ENCODE measurements at regions not wholly inside any gene's neighbourhood (a gene's known extent, or its start where the extent isn't known, plus 50 kb on each side); places are given as distances from the start of the nearest gene placed in this dataset.

GRCh38 chr6:77979204-77979603 lies 326.4 kb downstream of the MEI4 start:
- no peak overlapping the region for H3K4me3 ChIP-seq
- no peak overlapping the region for H3K27ac ChIP-seq
- H3K36me3 ChIP-seq (ENCODE audit: insufficient read depth, low read length): no peaks in the 10 kb centered on the region
- DNase-seq (ENCODE audit: low read depth, low spot score): no peak
- no peak overlapping the region for H3K9ac ChIP-seq (ENCODE audit: insufficient read length)
- TF ChIP-seq FOXP2 (optimal IDR thresholded peaks at IDR 0.05; ENCODE audit: control extremely low read depth, extremely low read length, insufficient read depth) (no peak), EZH2 (IDR thresholded peaks at IDR 0.05) (no peak), POLR2AphosphoS5 (IDR thresholded peaks at IDR 0.05; ENCODE audit: borderline replicate concordance, low read depth, low read length) (no peak)
- no peaks in the 10 kb centered on the region for H3K9me3 ChIP-seq (ENCODE audit: low read depth, low read length)

- Histone ChIP-seq H3K27ac (no peak overlapping the region), H3K9ac (ENCODE audit: insufficient read length) (no peak overlapping the region), H3K9me3 (ENCODE audit: low read depth, low read length) (no peaks in the 10 kb centered on the region), H3K4me3 (no peak overlapping the region), H3K36me3 (ENCODE audit: insufficient read depth, low read length) (no peaks in the 10 kb centered on the region)
- no peak for DNase-seq (ENCODE audit: low read depth, low spot score)
- TF ChIP-seq EZH2 (IDR thresholded peaks at IDR 0.05): no peak
- no peak for TF ChIP-seq POLR2AphosphoS5 (IDR thresholded peaks at IDR 0.05; ENCODE audit: borderline replicate concordance, low read depth, low read length)
- TF ChIP-seq FOXP2 (optimal IDR thresholded peaks at IDR 0.05; ENCODE audit: control extremely low read depth, extremely low read length, insufficient read depth): no peak
Observed at GRCh38 chr6:77986380-77987034, 333.7 kb downstream of the MEI4 start.

GRCh38 chr6:77987035-77987384 lies 334.2 kb downstream of the MEI4 start:
- Histone ChIP-seq H3K27ac (no peak overlapping the region), H3K9me3 (ENCODE audit: low read depth, low read length) (no peaks in the 10 kb centered on the region), H3K4me3 (no peak overlapping the region), H3K9ac (ENCODE audit: insufficient read length) (no peak overlapping the region), H3K36me3 (ENCODE audit: insufficient read depth, low read length) (no peaks in the 10 kb centered on the region)
- TF ChIP-seq POLR2AphosphoS5 (IDR thresholded peaks at IDR 0.05; ENCODE audit: borderline replicate concordance, low read depth, low read length) (no peak), FOXP2 (optimal IDR thresholded peaks at IDR 0.05; ENCODE audit: control extremely low read depth, extremely low read length, insufficient read depth) (no peak), EZH2 (IDR thresholded peaks at IDR 0.05) (no peak)
- no peak for DNase-seq (ENCODE audit: low read depth, low spot score)

GRCh38 chr6:78010130-78010529 lies 357.3 kb downstream of the MEI4 start:
- Histone ChIP-seq H3K9ac (ENCODE audit: insufficient read length) (no peak overlapping the region), H3K9me3 (ENCODE audit: low read depth, low read length) (no peaks in the 10 kb centered on the region), H3K27ac (no peak overlapping the region), H3K4me3 (no peak overlapping the region), H3K36me3 (ENCODE audit: insufficient read depth, low read length) (no peaks in the 10 kb centered on the region)
- no peak for TF ChIP-seq POLR2AphosphoS5 (IDR thresholded peaks at IDR 0.05; ENCODE audit: borderline replicate concordance, low read depth, low read length)
- TF ChIP-seq EZH2 (IDR thresholded peaks at IDR 0.05): no peak
- no peak for TF ChIP-seq FOXP2 (optimal IDR thresholded peaks at IDR 0.05; ENCODE audit: control extremely low read depth, extremely low read length, insufficient read depth)
- no peak for DNase-seq (ENCODE audit: low read depth, low spot score)

- Histone ChIP-seq H3K9ac (ENCODE audit: insufficient read length) (no peak overlapping the region), H3K4me3 (no peak overlapping the region), H3K9me3 (ENCODE audit: low read depth, low read length) (no peaks in the 10 kb centered on the region), H3K27ac (no peak overlapping the region), H3K36me3 (ENCODE audit: insufficient read depth, low read length) (no peaks in the 10 kb centered on the region)
- TF ChIP-seq POLR2AphosphoS5 (IDR thresholded peaks at IDR 0.05; ENCODE audit: borderline replicate concordance, low read depth, low read length): no peak
- no peak for TF ChIP-seq EZH2 (IDR thresholded peaks at IDR 0.05)
- TF ChIP-seq FOXP2 (optimal IDR thresholded peaks at IDR 0.05; ENCODE audit: control extremely low read depth, extremely low read length, insufficient read depth): no peak
- no peak for DNase-seq (ENCODE audit: low read depth, low spot score)
Observed at GRCh38 chr6:78020586-78020985, 367.7 kb downstream of the MEI4 start.

- no peak overlapping the region for H3K9ac ChIP-seq (ENCODE audit: insufficient read length)
- no peak overlapping the region for H3K27ac ChIP-seq
- no peaks in the 10 kb centered on the region for H3K36me3 ChIP-seq (ENCODE audit: insufficient read depth, low read length)
- H3K9me3 ChIP-seq (ENCODE audit: low read depth, low read length): no peaks in the 10 kb centered on the region; the same call in 1 of the 2 replicates
- no peak for TF ChIP-seq POLR2AphosphoS5 (IDR thresholded peaks at IDR 0.05; ENCODE audit: borderline replicate concordance, low read depth, low read length)
- no peak overlapping the region for H3K4me3 ChIP-seq
- DNase-seq (ENCODE audit: low read depth, low spot score): no peak
Observed at GRCh38 chr6:78025502-78025901, 372.7 kb downstream of the MEI4 start.

- H3K4me3 ChIP-seq: no peak overlapping the region
- no peaks in the 10 kb centered on the region for H3K36me3 ChIP-seq (ENCODE audit: insufficient read depth, low read length)
- DNase-seq (ENCODE audit: low read depth, low spot score): no peak
- no peak overlapping the region for H3K27ac ChIP-seq
- no peaks in the 10 kb centered on the region; the same call in 1 of the 2 replicates for H3K9me3 ChIP-seq (ENCODE audit: low read depth, low read length)
- H3K9ac ChIP-seq (ENCODE audit: insufficient read length): no peak overlapping the region
- TF ChIP-seq POLR2AphosphoS5 (IDR thresholded peaks at IDR 0.05; ENCODE audit: borderline replicate concordance, low read depth, low read length): no peak
- TF ChIP-seq EZH2 (IDR thresholded peaks at IDR 0.05): no peak
- no peak for TF ChIP-seq FOXP2 (optimal IDR thresholded peaks at IDR 0.05; ENCODE audit: control extremely low read depth, extremely low read length, insufficient read depth)
Observed at GRCh38 chr6:78031228-78031627, 378.4 kb downstream of the MEI4 start.

- Histone ChIP-seq H3K9ac (ENCODE audit: insufficient read length) (no peak overlapping the region), H3K4me3 (no peak overlapping the region), H3K36me3 (ENCODE audit: insufficient read depth, low read length) (no peaks in the 10 kb centered on the region), H3K9me3 (ENCODE audit: low read depth, low read length) (no peaks in the 10 kb centered on the region), H3K27ac (no peak overlapping the region)
- no peak for DNase-seq (ENCODE audit: low read depth, low spot score)
- TF ChIP-seq FOXP2 (optimal IDR thresholded peaks at IDR 0.05; ENCODE audit: control extremely low read depth, extremely low read length, insufficient read depth) (no peak), EZH2 (IDR thresholded peaks at IDR 0.05) (no peak), POLR2AphosphoS5 (IDR thresholded peaks at IDR 0.05; ENCODE audit: borderline replicate concordance, low read depth, low read length) (no peak)
Observed at GRCh38 chr6:78059171-78059570, 406.3 kb downstream of the MEI4 start.

- no peak overlapping the region for H3K27ac ChIP-seq
- H3K9ac ChIP-seq (ENCODE audit: insufficient read length): no peak overlapping the region
- DNase-seq (ENCODE audit: low read depth, low spot score): no peak
- no peak overlapping the region for H3K4me3 ChIP-seq
- H3K36me3 ChIP-seq (ENCODE audit: insufficient read depth, low read length): no peaks in the 10 kb centered on the region
- TF ChIP-seq EZH2 (IDR thresholded peaks at IDR 0.05) (no peak), FOXP2 (optimal IDR thresholded peaks at IDR 0.05; ENCODE audit: control extremely low read depth, extremely low read length, insufficient read depth) (no peak), POLR2AphosphoS5 (IDR thresholded peaks at IDR 0.05; ENCODE audit: borderline replicate concordance, low read depth, low read length) (no peak)
- no peaks in the 10 kb centered on the region for H3K9me3 ChIP-seq (ENCODE audit: low read depth, low read length)
Observed at GRCh38 chr6:78062993-78063392, 410.2 kb downstream of the MEI4 start.
